Activated naive CD8-positive, alpha-beta T cell (primary cell): ENCODE measurements at regions not wholly inside any gene's neighbourhood (a gene's known extent, or its start where the extent isn't known, plus 50 kb on each side); places are given as distances from the start of the nearest gene placed in this dataset.
"Not testable (repeated sequence)": the region's sequence is repeated elsewhere in the genome, so short reads cannot be mapped to it uniquely, and the experiment has no call there.

Source experiments
- H3K27ac Mint-ChIP-seq: one replicate; pipeline ENCODE4 v1.8.0; 2021; ENCODE audit warnings: mixed read lengths
- H3K27me3 Mint-ChIP-seq: one replicate; pipeline ENCODE4 v1.8.0; 2021; ENCODE audit warnings: mixed read lengths
- H3K36me3 Mint-ChIP-seq: one replicate; pipeline ENCODE4 v1.8.0; 2021; ENCODE audit warnings: mixed read lengths
- H3K4me1 Mint-ChIP-seq: one replicate; pipeline ENCODE4 v1.8.0; 2021; ENCODE audit warnings: low read depth, mixed read lengths
- H3K4me3 Mint-ChIP-seq: one replicate; pipeline ENCODE4 v1.8.0; 2021; ENCODE audit warnings: mild to moderate bottlenecking, mixed read lengths
- H3K9me3 Mint-ChIP-seq: one replicate; pipeline ENCODE4 v1.8.0; 2021; ENCODE audit warnings: low read depth, mixed read lengths

- Mint-ChIP-seq H3K36me3 (no peaks in the 10 kb centered on the region), H3K9me3 (no peaks in the 10 kb centered on the region), H3K4me1 (no peaks in the 10 kb centered on the region), H3K27me3 (no peaks in the 10 kb centered on the region), H3K27ac (no peak overlapping the region), H3K4me3 (no peak overlapping the region)
Observed at GRCh38 chr11:8765294-8765693, 82.7 kb downstream of the RPL27A start.

DNA sequence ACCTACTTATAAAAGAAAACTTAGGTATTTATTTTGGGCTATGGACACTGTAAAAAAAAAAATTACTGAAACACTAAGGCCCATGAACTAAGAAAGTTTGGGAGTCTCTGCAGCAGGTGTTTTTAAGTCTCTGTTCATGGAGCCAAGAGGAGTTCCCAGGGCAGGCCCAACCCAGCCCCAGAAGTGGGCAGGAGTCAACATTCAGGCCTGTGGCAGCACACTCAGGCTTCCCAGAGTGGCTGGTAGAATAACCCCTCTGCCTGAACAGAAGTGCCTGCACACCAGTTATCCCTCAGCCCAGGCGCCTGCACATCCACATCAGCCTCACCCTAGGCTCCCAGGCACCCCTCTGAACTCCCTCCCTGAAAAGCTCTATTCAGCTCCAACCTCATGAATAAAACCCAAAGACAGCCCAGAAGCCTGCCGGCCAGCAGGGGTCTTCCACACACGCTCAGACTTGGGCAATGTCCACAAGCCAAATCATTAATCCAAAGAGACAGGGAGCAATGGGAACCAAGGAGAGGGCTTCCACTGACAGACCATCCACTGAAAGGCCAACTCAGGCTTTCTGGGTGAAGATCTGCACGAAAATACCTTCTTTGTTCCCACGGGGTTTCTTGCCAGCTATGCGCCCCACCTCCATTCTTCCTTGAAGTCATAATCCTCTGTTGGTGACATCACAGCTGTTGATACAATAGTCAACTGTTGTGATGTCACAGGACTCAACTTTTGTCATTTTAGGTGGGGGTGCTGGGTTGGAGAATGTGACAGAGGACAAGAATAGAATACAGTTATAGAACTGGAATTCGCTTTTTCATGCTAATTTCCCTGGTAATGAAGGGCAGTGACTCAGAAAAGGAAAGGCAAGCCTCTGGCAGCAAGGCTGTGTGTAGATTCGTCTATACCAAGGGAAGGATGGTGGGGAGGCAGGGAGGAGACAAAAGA lies 83.7 kb downstream of the RPL27A start:
- Mint-ChIP-seq H3K27me3 (no peaks in the 10 kb centered on the region), H3K9me3 (no peaks in the 10 kb centered on the region), H3K27ac (no peak overlapping the region), H3K36me3 (no peaks in the 10 kb centered on the region), H3K4me3 (no peak overlapping the region), H3K4me1 (no peaks in the 10 kb centered on the region)

GRCh38 chr11:8766988-8767374 lies 84.4 kb downstream of the RPL27A start:
- H3K27me3 Mint-ChIP-seq, result no peaks in the 10 kb centered on the region
- no peaks in the 10 kb centered on the region for H3K36me3 Mint-ChIP-seq
- no peaks in the 10 kb centered on the region for H3K4me1 Mint-ChIP-seq
- H3K27ac Mint-ChIP-seq, result no peak overlapping the region
- H3K4me3 Mint-ChIP-seq, result no peak overlapping the region
- H3K9me3 Mint-ChIP-seq, result no peaks in the 10 kb centered on the region

- Mint-ChIP-seq H3K4me3 (no peak overlapping the region), H3K27ac (no peak overlapping the region), H3K9me3 (no peaks in the 10 kb centered on the region), H3K4me1 (no peaks in the 10 kb centered on the region), H3K36me3 (no peaks in the 10 kb centered on the region), H3K27me3 (no peaks in the 10 kb centered on the region)
Observed at GRCh38 chr11:8767466-8768142, 85.0 kb downstream of the RPL27A start.

GRCh38 chr11:8768625-8769333 lies 86.2 kb downstream of the RPL27A start:
- Mint-ChIP-seq H3K4me3 (no peak overlapping the region), H3K4me1 (no peaks in the 10 kb centered on the region), H3K27ac (no peak overlapping the region), H3K27me3 (no peaks in the 10 kb centered on the region), H3K9me3 (no peaks in the 10 kb centered on the region), H3K36me3 (no peaks in the 10 kb centered on the region)

DNA sequence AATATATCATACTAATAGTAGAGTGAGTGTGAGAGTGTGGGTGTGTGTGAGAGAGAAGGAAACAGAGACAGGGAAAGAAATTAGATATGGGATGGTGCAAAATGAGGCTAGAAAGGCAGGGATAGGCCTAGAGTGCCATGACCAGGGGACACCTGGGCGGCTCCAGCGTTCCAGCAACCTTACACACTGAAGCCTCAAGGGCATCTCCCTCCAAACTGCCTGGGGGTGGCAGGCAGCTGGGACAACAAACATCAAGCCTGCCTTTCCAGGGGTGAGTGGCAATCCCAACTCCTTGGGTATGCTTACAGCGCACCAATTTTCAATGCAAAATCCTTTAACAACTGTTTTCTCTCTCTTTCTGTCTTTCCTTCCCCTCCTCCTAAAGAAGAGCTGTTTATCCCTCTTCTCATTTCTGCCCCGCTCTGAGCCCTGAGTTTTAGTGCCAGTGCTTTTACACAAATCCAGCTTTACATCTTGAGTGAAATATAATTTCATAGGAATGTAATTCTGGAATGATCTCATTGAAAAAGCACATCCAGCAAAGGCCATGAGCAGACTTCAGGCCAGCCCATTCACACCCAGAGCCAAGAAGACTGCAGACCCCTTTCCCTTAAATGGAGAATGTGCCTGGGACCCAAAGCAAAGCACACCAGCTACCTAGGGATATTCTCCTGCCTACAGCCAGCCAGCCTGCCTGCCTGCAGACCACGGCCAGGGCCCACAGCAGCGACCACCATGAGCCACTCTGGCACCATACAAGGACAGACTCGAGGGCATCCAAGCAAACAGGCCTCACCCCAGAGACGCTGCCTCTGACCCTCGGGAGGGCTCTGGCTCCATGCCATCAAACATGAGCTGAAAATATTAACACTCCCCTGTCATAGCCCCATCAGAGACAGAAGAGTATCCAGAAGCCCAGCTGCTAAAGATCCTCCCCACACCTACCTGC lies 90.3 kb downstream of the RPL27A start:
- H3K4me3 Mint-ChIP-seq, result no peak overlapping the region
- H3K4me1 Mint-ChIP-seq, result no peaks in the 10 kb centered on the region
- H3K36me3 Mint-ChIP-seq, result no peaks in the 10 kb centered on the region
- no peaks in the 10 kb centered on the region for H3K27me3 Mint-ChIP-seq
- H3K27ac Mint-ChIP-seq, result no peak overlapping the region
- no peaks in the 10 kb centered on the region for H3K9me3 Mint-ChIP-seq

- no peaks in the 10 kb centered on the region for H3K9me3 Mint-ChIP-seq
Observed at GRCh38 chr11:8773916-8774539, 91.4 kb downstream of the RPL27A start.

DNA sequence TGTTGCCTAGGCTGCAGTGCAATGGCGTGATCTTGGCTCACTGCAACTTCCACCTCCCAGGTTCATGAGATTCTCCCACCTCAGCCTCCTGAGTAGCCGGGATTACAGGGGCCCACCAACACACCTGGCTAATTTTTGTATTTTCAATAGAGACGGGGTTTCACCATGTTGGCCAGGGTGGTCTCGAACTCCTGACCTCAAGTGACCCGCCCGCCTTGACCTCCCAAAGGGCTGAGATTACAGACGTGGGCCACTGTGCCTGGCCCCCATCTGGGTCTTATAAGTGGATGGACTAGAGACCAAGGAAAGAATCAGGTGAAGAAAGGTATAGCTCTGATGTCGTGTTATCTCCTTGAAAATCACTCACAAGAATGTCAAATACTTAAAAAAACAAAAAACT lies 92.3 kb downstream of the RPL27A start:
- not testable (repeated sequence) for H3K27ac Mint-ChIP-seq, H3K4me1 Mint-ChIP-seq, H3K27me3 Mint-ChIP-seq, H3K9me3 Mint-ChIP-seq, H3K36me3 Mint-ChIP-seq, H3K4me3 Mint-ChIP-seq

More at GRCh38 chr11:8773916-8774539, 91.4 kb downstream of the RPL27A start:
- Mint-ChIP-seq H3K27me3 (no peaks in the 10 kb centered on the region), H3K27ac (no peak overlapping the region), H3K36me3 (no peaks in the 10 kb centered on the region), H3K4me3 (no peak overlapping the region), H3K4me1 (no peaks in the 10 kb centered on the region)

DNA sequence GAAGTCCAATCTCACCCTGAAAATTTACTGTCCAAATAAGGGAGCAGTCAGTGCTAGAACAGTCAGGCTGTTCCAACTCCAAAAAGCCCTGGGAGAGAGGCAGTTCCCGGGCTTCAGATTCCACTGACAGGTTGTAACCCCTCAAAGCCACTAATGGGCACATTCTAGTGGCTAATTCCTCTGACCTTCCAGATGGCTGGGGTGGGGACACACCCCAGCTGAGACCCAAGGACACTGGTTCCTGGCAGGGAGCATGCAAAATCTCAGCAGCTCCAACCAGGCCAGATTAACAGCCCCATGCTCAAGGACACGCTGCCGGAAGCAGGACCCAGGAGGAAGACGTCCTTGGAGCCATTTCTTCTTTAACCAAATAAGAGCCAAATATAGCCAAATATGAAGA lies 92.7 kb downstream of the RPL27A start:
- H3K9me3 Mint-ChIP-seq, result no peaks in the 10 kb centered on the region
- no peaks in the 10 kb centered on the region for H3K36me3 Mint-ChIP-seq
- H3K4me1 Mint-ChIP-seq, result no peaks in the 10 kb centered on the region
- no peak overlapping the region for H3K4me3 Mint-ChIP-seq
- no peak overlapping the region for H3K27ac Mint-ChIP-seq
- peaks cover 7% of the 10 kb centered on the region for H3K27me3 Mint-ChIP-seq

DNA sequence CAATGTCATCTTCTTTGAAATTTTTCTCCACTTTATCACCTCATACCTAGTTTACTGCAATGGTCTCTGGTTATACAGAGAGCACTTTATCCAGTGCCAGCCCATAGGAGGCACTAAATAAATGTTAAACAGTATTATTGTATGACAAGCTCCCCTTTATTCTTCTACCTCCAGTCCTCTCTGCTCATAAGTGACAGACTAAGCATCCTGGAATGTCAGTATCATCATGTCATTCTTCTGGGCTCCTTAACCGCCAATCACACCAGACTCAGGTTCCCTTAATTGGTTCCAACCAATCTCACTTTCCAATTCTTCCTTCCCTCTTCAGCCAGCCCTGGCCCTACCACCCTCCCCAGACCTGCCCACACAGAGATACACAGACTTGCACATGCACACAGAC lies 93.1 kb downstream of the RPL27A start:
- Mint-ChIP-seq H3K36me3 (no peaks in the 10 kb centered on the region), H3K27me3 (peaks cover 11% of the 10 kb centered on the region), H3K27ac (no peak overlapping the region), H3K9me3 (no peaks in the 10 kb centered on the region), H3K4me3 (no peak overlapping the region), H3K4me1 (no peaks in the 10 kb centered on the region)

GRCh38 chr11:8776209-8776608 lies 93.6 kb downstream of the RPL27A start:
- Mint-ChIP-seq H3K4me3 (no peak overlapping the region), H3K27me3 (peaks cover 11% of the 10 kb centered on the region), H3K9me3 (no peaks in the 10 kb centered on the region), H3K4me1 (no peaks in the 10 kb centered on the region), H3K36me3 (no peaks in the 10 kb centered on the region), H3K27ac (no peak overlapping the region)

DNA sequence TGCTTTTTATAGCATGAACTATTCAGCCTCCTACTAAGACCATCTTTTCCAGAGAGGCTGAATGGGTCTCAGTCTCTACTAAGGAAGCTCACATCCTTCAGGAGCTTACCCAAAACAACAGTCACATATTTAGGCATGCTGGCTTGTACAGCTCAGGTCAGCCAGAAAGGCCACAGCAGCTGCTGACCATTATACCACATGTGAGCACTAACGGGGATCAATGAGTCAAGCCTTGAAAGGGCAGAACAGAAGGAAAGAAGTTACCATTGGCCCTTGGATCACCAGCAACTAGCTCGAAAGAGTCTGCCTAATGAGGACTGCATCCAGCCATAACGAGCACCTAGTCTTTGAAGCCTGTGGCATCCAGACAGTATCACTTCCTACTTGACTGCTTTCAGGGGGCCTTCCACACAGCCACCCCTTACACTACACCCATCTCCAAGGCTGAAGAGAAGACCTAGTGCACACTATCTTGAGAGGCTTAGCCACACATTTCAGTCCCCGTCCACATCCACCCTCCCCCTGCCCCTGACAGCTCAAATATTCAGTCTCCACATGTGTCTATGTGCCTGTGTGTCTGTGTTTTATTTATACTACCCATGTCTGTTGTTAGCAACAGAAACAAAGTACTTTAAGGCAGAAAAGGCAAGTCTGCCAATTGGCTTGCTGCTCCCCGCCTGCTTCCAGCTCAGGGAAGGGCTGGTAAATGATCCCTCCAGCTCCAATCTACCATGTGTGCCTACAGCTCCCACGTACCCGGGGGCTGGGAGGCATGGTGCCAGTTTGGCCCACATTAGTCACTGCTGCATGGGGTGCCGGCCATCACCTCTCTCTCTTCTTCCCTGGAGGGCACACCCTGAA lies 95.5 kb downstream of the RPL27A start:
- H3K27ac Mint-ChIP-seq, result no peak overlapping the region
- no peaks in the 10 kb centered on the region for H3K36me3 Mint-ChIP-seq
- H3K27me3 Mint-ChIP-seq, result peaks cover 11% of the 10 kb centered on the region
- H3K4me3 Mint-ChIP-seq, result no peak overlapping the region
- H3K4me1 Mint-ChIP-seq, result no peaks in the 10 kb centered on the region
- no peaks in the 10 kb centered on the region for H3K9me3 Mint-ChIP-seq

GRCh38 chr11:8779107-8779506 lies 96.5 kb downstream of the RPL27A start:
- Mint-ChIP-seq H3K4me3 (no peak overlapping the region), H3K27ac (no peak overlapping the region), H3K9me3 (no peaks in the 10 kb centered on the region), H3K27me3 (peaks cover 11% of the 10 kb centered on the region), H3K36me3 (no peaks in the 10 kb centered on the region), H3K4me1 (no peaks in the 10 kb centered on the region)
